ENCODE measurements at regions not wholly inside any gene's neighbourhood (a gene's known extent, or its start where the extent isn't known, plus 50 kb on each side); places are given as distances from the start of the nearest gene placed in this dataset.

DNA sequence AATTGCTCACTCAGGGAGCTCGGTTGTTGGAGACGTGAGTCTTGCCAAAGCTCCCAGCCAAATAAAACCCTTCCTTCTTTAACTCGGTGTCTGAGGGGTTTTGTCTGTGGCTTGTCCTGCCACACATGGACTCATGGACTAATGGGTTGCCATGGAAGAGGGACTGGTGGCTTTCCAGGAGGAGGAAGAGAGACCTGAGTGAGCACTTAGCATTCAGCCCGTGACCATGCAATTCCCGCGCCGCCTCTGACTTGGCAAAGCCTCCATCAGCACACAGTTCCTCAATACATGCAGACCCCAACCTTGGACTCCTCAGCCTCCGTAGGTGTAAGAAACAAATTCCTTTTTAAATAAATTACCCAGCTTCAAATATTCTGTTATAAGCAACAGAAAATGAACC, 57.3 kb upstream of the TMEM18 start:
- intact Hi-C loops (cut with DNase I) = no loop called here
- no peaks in the 10 kb centered on the region for H3K9me3 ChIP-seq
- H3K27ac ChIP-seq = no peak overlapping the region
- H3K4me3 ChIP-seq = no peak overlapping the region
- peaks cover under 1% of the 10 kb centered on the region for H3K4me1 ChIP-seq
- DNase-seq = no peak
- H3K9ac ChIP-seq (ENCODE audit: low read depth in 2 of 2, low read length in 2 of 2) = no peak overlapping the region
- no peaks in the 10 kb centered on the region for H3K36me3 ChIP-seq
- H3K27me3 ChIP-seq = no peaks in the 10 kb centered on the region
- TF ChIP-seq, protein P1, sequence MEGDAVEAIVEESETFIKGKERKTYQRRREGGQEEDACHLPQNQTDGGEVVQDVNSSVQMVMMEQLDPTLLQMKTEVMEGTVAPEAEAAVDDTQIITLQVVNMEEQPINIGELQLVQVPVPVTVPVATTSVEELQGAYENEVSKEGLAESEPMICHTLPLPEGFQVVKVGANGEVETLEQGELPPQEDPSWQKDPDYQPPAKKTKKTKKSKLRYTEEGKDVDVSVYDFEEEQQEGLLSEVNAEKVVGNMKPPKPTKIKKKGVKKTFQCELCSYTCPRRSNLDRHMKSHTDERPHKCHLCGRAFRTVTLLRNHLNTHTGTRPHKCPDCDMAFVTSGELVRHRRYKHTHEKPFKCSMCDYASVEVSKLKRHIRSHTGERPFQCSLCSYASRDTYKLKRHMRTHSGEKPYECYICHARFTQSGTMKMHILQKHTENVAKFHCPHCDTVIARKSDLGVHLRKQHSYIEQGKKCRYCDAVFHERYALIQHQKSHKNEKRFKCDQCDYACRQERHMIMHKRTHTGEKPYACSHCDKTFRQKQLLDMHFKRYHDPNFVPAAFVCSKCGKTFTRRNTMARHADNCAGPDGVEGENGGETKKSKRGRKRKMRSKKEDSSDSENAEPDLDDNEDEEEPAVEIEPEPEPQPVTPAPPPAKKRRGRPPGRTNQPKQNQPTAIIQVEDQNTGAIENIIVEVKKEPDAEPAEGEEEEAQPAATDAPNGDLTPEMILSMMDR (IDR thresholded peaks at IDR 0.05) = no peak

- Histone ChIP-seq H3K27ac (no peak overlapping the region), H3K27me3 (no peaks in the 10 kb centered on the region), H3K9ac (ENCODE audit: low read depth in 2 of 2, low read length in 2 of 2) (no peak overlapping the region), H3K4me3 (no peak overlapping the region), H3K36me3 (no peaks in the 10 kb centered on the region), H3K9me3 (no peaks in the 10 kb centered on the region), H3K4me1 (no peaks in the 10 kb centered on the region)
- intact Hi-C loops (cut with DNase I) = no loop called here
- DNase-seq = no peak
- TF ChIP-seq, protein P1 (IDR thresholded peaks at IDR 0.05) = no peak
These were observed 56.3 kb upstream of the TMEM18 start for GRCh38 chr2:733495-733894.

DNA sequence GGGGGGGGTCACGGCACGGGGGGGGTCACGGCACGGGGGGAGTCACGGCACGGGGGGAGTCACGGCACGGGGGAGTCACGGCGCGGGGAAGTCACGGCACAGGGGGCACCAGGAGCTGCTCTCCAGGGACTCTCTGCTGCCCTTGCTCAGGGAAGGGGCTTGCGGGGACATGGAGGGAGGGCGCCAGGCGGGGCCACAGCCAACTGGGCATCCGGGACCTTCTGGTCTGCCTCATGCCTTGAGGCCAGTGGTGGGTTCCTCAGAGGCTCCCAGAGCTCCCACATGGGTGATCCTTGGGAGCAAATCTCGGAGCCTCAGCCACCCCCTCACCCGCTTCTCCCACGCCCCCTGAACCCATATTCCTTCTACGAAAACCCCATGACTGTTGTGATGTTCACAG, 55.8 kb upstream of the TMEM18 start:
- intact Hi-C loops (cut with DNase I) = no loop called here
- TF ChIP-seq, protein P1 (IDR thresholded peaks at IDR 0.05) = no peak

DNA sequence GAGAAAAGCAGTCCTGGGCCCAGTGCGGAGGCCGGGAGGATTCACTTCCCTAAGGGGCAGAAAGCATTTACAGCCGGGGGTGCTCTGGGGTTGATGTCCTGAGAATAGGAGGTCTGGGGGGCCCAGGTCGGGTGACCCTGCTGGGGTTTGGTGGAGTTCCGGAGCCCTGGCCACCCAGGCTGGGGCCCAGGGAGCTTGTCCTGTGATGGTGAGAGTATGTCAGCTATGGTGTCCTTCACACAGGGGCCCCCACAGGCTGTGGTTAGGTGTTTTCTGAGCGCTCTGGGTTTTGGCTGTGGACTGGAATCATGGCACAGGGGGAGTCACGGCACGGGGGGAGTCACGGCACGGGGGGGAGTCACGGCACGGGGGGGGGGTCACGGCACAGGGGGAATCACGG, 54.5 kb upstream of the TMEM18 start:
- H3K4me3 ChIP-seq = no peak overlapping the region
- no peaks in the 10 kb centered on the region for H3K36me3 ChIP-seq
- no peaks in the 10 kb centered on the region for H3K27me3 ChIP-seq
- no peaks in the 10 kb centered on the region for H3K4me1 ChIP-seq
- no peak overlapping the region for H3K27ac ChIP-seq
- no peak for DNase-seq
- TF ChIP-seq, protein P1 (IDR thresholded peaks at IDR 0.05) = no peak
- intact Hi-C loops (cut with DNase I) = no loop called here
- no peaks in the 10 kb centered on the region for H3K9me3 ChIP-seq
- H3K9ac ChIP-seq (ENCODE audit: low read depth in 2 of 2, low read length in 2 of 2) = no peak overlapping the region

More for the DNA sequence above, 55.8 kb upstream of the TMEM18 start:
- no peaks in the 10 kb centered on the region for H3K36me3 ChIP-seq
- H3K4me3 ChIP-seq = no peak overlapping the region
- no peak overlapping the region for H3K27ac ChIP-seq
- no peak overlapping the region for H3K9ac ChIP-seq (ENCODE audit: low read depth in 2 of 2, low read length in 2 of 2)
- no peaks in the 10 kb centered on the region for H3K9me3 ChIP-seq
- DNase-seq = no peak
- no peaks in the 10 kb centered on the region for H3K4me1 ChIP-seq
- no peaks in the 10 kb centered on the region for H3K27me3 ChIP-seq

DNA sequence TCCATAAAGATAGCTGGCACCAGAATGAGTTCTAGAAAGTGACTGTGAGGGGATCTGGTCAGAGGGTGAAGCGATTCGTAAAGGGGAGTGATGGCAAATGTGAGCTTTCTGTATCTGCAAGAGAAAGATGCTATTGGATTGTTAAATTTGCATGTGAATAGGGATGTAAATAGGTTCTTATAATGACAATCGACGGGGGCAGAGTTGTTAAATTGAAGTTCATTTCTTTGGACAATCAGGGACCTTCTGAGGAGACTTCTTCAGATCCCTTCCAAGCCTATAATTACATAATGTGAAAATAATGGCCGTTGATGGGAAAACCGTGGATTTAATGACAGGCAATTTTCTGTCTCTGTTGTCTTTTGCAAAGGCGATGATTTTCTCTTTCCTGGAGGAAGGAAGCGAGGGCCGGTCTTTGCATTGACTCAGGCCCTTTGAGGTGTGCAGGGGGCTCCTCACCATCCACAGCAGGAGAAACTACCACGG, 52.2 kb upstream of the TMEM18 start:
- no peaks in the 10 kb centered on the region for H3K4me1 ChIP-seq

More for the DNA sequence above, 52.2 kb upstream of the TMEM18 start:
- TF ChIP-seq, protein P1 (IDR thresholded peaks at IDR 0.05) = no peak
- H3K27ac ChIP-seq = no peak overlapping the region
- no peaks in the 10 kb centered on the region for H3K36me3 ChIP-seq
- intact Hi-C loops (cut with DNase I) = no loop called here
- no peak for DNase-seq
- H3K4me3 ChIP-seq = no peak overlapping the region
- H3K9me3 ChIP-seq = no peaks in the 10 kb centered on the region
- no peaks in the 10 kb centered on the region for H3K27me3 ChIP-seq
- H3K9ac ChIP-seq (ENCODE audit: low read depth in 2 of 2, low read length in 2 of 2) = no peak overlapping the region
